HuH-7.5 (cell line): ENCODE measurements at regions not wholly inside any gene's neighbourhood (a gene's known extent, or its start where the extent isn't known, plus 50 kb on each side); places are given as distances from the start of the nearest gene placed in this dataset.
A peak's percentile ranks its signal among the peaks of the same experiment; 100 is the strongest.

Experiments
- DNase-seq: peaks from one replicate; pipeline ENCODE4 v3.0.0; 2011; ENCODE audit warnings: low spot score

DNA sequence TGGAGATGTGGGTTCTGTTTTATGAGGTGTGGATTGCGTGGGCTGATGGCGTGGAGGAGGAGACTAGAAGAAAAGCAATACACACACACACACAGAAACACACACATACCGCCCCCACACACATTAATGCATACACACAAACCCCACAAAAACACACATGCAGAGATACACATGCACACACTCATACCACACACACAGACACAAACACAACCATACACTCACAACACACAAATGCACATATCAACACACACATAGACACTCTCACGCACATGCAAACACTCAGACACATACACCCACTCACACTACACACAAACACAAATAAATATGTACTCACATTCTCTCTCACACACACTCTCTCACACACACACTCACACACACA lies 75.7 kb upstream of the UBL3 start:
- DNase-seq: no peak

DNA sequence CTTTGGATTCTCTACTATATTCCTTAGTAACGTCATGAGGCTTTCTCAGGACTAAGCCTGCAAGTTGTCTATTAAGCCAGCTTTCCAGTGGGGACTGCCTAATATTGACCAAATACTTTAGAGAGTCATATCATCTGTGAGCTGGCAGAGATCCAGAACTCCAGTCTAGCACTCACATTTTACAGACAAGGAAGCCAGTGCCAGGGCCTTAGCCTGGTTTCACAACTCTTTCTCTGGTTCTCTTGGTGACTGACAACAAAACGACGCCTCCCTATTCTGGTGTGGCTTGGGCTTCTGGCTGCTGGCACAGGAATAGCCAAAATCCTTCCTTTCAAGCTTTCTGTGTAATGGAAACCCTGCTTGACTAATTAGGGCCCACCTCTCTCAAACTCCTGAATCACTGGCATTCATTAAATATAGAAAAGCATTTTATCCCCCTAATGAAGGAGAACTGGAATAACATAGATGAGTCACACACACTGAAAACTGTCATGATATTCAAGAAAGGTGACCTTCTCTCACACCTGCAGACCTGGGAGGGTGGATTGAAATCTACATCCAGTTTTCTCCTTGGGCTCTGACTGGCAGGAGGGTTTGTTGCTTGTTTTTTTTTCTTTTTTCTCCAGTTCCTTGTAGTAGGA lies 75.2 kb upstream of the UBL3 start:
- DNase-seq: peak; percentile 37

DNA sequence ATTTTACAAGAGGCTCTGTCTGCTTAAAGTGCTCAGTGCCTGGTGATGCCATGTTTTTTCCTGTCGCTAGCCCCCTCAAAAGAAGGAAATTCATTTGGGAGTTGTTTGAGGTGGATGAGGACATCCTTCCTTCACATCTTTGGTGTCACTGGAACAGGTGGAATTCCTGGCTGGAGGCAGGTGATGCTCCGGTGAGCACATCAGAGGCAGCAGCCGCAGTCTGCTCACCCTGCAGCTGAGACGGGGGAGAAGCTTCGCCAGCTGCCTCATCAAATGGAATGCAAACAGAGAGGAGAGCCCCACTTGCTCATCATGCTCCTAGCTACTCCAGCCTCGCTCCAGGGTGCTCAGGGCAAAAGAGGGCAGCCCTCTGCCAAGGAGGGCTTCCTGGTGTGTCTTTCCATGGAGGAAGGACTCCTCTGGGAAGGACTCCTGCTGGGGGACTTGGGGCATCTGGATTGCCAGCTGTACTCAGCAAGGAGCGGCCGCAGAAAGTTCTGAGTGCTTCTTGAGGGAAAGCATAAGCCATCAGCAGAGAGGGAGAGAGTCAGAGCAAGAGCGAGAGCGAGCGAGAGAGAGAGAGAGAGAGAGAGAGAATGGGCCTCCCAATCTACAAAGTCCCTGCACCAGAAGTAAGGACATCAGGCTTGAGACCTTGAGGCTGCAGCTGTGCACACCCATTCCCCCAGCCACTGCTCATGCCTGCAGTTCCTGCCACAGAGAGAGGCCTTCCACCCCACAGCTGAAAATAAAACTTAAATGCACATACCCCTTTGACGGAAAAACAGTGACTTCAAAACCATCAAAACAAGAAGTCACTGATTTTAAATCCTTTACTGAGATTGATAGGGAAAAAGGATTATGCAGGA lies 74.3 kb upstream of the UBL3 start:
- no peak for DNase-seq

DNA sequence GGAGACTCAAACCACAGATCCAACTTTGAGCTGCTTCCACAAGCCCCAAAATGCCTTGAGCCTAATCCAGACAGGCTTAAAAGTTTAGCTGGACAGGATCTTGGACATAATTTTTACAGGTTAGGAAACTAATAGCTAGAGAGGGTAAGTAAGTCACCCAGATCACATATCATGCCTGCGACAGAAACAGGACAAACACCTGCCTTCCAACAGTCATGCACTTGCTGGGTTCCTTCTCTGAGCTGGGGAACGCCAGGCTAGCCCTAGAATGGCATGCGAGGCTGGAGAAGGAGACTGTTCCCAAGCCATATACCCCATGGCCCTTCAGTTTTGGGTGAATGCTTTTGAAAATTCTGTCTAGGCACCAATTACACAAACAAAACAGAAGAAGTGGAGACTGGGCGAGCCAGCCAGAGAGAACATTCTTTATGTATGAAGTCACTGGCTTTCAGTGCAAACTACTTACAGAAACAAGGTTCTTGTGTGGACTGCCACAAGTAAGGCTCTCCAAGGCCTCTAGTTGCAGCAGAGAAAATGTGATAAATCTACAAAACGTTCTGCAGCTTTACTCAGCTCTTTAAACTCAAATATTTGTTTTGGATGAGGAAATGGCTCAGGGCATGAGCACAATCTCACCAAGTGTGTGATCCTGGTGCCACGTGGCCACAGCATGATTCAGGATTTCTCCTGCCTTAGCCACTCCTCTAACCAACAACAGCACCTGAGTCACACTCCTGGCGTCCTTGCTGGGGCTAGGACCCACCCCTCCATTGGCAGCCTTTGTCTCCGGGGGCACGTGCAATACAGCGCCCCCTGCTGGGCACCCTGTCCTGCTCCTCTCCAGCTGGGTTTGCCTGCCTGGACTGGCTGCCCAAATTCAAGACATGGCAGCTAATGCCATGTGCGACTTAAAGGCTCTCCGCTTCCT lies 73.4 kb upstream of the UBL3 start:
- DNase-seq: peak; percentile 57

DNA sequence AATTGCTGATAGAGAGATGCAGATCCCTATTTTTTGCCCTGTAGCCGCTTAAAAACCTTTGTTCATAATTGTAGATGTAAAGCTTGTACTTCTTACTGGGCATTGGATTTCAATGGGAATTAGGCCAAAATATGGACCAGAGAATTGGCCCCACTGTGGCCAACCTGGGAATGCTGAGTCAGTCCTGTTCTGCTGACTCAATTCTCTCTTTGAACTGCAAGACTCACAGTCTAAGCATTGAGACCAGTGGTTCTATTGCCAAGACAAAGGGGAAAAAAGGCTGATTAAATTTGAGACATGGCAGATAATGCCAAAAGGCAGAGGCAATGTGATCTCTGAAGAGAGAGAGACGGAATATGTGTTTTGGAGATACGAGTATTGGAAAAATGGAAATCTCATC lies 72.5 kb upstream of the UBL3 start:
- no peak for DNase-seq

DNA sequence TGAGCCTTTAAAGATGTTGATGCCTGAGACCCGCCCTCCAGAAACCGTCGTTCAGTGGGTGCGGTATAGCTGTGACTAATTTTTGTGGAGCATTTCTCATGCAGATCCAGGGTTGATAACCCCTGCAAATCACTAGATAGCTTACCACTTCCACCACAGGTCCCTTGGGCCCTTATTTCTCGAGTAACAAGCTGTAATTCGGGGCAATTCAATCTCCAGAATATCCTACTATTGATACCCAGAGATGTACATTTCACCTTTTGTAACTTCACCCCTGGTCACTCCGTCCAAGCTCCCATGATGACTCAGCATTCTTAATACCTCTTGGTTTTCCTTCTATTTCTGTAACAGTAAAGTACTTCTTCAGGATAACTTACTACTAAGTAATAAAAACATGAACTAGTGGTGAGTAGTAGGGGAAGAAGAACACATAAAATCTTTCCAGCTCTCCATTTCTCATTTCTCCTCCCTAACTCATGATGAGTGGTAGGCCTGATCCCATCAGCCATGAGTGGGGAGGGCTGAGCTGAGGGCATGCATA lies 71.9 kb upstream of the UBL3 start:
- no peak for DNase-seq

DNA sequence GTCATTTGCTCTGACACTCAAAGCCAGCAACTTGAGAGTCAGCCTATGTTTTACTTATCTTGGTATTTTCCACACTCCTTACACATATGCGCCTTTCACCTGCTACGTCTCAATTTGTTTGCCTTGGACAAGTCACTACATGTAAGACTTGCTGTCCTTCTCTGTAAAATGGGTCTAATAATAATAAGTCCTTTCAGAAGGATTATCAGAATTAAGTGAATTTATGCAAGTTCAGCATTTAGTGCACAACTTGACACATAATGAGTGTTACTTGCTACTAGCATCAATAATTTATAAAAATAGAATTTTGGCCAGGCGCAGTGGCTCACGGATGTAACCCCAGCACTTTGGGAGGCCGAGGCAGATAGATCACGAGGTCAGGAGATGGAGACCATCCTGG lies 71.1 kb upstream of the UBL3 start:
- no peak for DNase-seq

DNA sequence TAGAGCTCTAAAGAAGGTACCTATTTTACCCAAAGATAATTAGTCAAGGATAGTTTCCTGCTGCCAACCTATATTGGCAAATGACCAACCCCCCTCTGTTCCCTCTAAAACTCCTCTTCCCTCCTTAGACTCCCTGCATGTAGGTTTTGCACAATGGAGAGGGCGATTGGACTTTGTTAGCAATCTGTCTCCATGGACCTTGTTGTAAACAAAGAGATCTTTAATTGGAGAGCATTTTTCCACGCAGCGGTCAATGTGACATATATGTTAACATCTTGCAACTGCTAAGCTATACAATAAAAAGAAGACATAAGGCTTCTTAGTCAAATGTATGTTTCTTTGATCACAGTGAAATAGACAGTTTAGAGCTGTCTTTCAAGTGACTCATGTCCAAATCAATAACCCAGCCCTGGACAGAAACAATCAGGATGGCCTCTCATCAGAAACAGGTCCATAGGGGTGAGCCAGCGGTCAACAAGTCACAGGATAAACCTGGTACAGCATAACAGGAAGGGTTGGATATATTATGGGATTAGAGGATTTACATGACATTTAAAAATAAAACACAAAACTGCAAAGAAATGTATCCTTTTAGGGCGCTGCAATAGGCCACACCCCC lies 69.7 kb upstream of the UBL3 start:
- DNase-seq: no peak

DNA sequence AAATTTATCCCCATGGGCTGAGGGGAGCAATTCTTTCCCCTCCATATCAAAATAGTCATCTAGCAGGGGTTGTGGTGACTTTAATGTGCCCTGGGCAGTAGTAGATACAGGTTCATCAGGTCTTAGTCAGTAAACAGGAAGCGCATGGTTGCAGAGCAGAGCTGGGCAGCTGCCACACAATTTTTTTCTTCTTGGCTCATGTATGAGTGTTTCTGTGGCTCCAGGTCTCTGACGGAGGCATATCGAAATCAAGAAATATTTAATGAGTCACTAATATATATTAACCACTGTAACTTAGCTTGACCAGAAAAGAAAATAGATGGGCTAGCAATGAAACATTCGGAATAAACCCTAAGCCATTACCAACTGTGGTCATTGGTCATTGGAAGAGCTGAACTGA lies 68.4 kb upstream of the UBL3 start:
- no peak for DNase-seq

DNA sequence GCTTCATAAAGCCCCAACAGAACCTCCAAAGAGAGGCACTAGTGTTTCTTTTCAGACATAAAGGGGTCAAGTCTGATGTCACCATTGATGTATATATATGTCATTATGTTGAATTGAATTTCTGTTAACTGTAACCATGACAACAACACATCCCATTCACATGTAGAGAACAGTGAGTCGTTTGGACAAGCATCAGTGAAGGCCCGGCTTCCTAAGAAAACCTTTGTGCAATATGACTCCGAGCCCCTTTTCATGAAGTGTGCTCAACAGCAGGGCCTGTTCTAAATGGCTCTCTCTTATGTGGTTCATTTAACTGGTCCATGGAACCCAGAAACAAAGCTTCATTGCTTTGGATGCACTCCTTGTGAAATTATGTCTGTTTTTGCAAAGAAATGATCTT lies 67.2 kb upstream of the UBL3 start:
- DNase-seq: no peak

DNA sequence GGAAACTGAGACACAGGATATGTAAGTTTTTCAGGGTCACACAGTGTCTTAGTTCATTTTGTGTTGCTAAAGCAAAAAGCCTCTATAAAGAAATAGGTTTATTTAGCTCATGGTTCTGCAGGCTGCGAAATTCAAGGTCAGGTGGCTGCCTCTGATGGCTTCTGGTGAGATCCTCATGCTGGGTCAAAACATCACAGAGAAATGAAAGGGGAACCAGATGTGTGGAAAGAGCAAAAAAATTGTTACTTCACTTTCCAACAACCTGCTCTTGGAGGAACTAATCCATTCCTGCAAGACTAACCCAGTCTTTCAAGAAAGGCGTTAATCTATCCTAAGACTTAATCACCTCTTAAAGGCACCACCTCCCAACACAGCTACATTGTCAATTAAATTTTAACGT lies 64.2 kb upstream of the UBL3 start:
- no peak for DNase-seq

DNA sequence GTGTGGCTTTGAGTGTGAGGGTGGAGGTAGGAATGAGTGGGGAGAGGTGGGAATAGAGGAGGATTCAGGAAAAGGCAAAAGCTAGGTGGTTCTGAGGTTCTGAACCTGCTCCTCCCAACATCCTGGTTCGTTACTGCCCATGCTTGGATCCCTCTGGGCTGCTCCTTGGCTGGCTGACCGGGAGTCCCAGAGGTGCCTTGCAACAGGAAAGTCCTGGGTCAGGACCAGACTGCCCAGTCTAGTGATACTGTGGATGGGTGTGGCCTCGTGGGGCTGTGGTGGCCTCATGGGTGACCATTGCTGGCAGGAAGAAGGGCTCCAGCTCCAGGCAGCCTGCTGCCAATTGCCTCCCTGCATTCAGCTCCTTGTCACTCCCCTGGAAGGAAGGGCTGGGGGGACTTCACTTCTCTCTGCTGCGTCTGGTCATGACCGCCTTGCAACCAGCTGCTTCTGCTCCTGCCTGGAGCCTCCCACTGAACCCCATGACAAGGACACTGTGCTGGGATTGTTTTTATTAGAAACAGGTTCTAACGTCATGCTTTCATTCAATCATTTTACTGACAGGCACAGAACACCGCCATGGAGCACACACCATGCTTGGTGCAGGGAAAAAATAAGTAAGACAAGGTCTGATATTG lies 61.5 kb upstream of the UBL3 start:
- no peak for DNase-seq

DNA sequence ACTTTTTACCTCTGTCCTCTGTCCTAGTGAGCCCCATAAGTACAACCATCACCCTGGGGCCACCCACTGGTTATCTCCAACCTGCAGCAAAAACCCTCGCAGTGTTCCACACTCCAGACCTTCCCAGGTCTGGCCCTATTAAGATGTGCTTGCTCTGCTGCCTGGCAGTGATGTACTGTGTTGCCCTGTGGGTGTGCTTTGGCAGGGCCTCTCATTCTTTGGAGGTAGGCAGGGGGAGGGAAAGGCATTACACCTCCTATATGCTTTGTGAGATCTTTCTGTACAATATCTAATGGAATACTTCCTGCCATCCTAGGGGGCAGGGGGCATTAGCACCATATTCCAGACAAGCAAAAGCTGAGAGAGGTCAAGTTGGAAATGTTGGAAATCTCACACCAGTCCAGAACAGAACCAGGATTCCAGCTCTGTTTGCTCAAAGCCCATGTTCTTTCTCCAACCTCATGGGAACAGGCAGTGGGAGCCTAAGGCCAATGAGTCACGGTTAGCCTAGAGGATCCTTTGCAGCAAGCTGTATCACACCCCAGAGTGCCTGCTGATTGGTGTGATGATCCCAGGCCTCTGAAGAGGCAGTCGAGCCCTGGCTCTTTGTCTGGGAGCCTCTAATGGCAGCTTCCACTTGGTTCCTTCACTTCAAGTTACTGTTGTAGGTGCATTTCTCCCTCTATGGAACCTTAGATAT lies 59.7 kb upstream of the UBL3 start:
- DNase-seq: no peak

DNA sequence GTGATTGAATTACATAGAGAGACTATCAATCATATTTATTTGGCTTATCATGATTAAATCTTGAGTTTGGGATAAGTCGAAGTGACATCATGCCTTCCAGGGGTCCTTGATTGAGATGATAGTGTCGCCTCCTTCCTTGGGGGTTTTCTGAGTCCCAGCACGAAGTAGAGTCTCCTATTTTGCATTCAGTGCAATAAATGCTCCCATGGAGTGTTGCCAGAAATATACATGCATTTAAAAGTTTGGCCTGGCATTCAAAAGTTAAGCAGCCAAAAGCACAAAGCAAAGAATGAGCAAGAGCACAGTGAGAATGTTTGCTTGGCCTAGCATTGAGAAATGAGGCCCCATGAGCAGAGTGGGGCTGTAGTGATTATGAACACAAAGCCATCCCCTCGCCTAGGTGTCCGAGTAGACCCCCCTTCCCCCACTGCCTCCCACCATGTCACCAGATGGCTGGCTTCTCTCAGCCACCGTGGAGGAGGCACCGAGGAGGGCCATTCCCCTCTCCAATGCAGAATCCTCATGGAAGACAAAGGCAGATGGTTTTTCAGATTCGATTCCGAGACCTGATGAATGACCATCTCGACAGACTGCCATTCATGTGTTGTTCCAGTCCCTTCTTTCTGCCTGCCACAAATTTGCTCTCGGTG lies 58.8 kb upstream of the UBL3 start:
- DNase-seq: no peak

DNA sequence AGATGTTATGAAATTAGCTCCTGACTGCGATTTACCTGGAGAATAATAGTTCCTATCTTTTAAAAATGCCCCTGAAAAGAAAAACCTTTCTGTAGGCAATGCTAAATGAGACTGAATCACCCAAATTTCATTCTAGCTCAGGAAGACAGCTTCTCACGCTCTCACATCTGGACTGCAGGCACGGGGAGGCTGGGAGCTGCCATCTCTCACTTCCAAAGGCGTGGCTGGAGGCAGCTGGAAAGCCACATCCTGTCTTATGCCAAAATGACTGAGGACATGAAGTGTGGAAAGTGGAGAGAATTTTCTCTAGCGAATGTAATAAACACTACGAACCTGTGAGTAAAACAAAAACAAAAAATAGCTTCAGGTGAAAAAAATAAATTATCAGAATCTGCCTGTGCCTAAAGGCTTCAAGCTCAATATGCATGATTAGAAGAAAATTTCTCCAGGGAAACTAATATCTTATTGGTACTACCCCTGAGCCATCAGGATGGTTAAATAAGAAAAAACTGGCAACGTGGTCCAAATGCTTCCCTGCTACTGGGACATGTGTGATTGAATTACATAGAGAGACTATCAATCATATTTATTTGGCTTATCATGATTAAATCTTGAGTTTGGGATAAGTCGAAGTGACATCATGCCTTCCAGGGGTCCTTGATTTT lies 58.1 kb upstream of the UBL3 start:
- no peak for DNase-seq

DNA sequence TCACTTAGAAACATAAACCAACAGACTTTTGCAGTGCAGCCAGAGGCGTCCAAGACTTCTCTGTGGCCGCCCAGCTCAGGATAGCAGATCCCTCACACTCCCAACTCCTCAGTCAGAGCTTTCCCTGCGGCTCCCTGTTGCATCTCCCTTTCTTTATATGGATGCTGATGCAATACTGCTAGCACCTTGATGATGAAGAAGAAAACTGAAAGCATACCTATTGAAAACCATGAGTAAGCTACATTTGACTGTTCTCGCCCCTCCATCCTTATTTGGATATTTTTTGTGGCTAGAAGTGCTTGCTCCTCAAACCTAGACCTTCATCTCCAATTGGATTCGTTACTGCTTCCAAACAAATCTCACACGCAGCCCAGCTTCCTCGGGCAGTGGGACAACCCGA lies 57.3 kb upstream of the UBL3 start:
- DNase-seq: no peak

DNA sequence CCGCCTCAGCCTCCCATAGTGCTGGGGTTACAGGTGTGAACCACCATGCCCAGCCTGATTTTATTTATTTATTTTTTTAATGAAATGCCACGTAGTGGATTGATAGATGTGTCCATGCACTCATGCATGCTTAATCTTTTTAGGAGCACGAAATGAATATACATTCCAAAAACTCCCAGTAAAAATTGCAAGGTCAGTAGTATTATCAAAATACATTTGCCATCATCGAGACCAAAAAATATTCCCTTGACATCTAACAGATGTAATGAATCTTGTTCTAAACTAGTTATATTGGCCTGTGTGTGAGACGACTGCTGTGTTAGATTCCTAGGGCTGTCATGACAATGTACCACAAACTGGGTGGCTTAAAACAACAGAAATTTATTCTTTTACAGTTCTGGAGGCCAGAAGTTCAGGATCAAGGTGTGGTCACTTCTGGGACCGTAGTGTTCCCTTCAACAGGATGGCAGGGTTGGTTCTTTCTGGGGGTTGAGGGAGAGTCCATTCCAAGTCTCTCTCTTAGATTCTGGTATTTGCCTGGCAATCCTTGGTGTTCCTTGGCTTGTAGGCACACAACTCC lies 56.1 kb upstream of the UBL3 start:
- no peak for DNase-seq

DNA sequence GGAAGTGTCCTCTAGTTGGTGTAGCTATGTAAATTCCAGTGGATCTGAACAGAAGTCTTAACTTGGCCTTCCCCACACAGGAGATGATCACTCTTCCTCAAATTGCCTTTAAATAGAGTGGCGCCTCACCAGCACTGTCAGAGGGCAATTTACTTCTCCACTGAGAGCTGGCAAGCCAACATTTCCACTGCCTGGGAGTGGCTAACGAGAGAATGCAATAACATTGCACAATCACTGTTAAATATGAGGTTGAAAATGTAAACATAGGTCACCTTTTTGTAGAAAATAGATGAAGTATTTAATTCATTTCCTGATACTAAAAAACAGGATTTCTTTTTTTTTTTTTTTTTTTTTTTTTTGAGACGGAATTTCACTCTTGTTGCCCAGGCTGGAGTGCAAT lies 55.4 kb upstream of the UBL3 start:
- no peak for DNase-seq

DNA sequence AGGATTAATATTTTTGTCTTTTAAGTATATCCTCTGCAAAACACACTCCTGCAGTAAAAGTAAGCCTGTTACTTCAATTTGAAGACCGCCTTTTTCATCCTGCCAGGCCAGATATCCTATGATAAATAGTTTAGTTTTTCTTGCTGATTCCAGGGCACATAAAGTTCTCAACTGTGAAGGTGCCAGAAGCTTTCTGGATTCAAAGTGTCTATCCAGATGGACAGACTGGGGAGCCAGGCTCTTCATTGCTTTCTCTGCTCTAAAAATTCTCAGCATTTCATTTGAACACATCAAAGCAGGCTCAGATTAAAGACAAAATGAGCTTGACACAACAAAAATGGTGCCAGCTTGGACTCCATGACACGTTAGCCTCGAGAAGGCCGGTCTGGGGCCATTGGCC lies 53.6 kb upstream of the UBL3 start:
- no peak for DNase-seq

DNA sequence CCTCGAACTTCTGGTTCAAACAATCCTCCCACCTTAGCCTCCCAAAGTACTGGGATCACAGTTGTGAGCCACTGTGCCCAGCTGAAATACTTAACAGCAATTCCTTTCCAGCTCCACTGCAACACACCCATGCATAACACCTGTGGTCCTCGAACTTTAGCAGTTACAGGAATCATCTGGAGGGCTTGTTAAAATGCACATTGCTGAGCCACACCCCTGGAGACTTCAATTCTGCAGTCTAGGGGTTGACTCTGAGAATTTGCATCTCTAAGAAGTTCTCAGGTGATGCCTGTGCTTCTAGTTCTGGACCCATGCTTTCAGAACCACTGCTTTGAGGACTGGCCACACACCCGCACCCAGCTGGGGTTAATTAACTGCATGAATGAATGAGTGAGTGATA lies 53.1 kb upstream of the UBL3 start:
- DNase-seq: no peak
